GM12891 (cell line): ENCODE measurements at regions not wholly inside any gene's neighbourhood (a gene's known extent, or its start where the extent isn't known, plus 50 kb on each side); places are given as distances from the start of the nearest gene placed in this dataset.

Experiments
- PAX5 ChIP-seq: IDR thresholded peaks from 2 replicates; pipeline ENCODE4 v1.6.1; 2011; ENCODE audit warnings: low read length, moderate library complexity, mild to moderate bottlenecking; ENCODE audit not compliant: insufficient read depth, severe bottlenecking
- POLR2A ChIP-seq: IDR thresholded peaks from 2 replicates; pipeline ENCODE4 v1.6.1; 2011; ENCODE audit warnings: low read depth, low read length, control low read depth
- POLR2AphosphoS5 ChIP-seq: IDR thresholded peaks from 2 replicates; pipeline ENCODE4 v1.6.1; 2011; ENCODE audit warnings: low read depth, low read length, control low read depth
- POU2F2 ChIP-seq: IDR thresholded peaks from 2 replicates; pipeline ENCODE4 v1.6.1; 2011; ENCODE audit warnings: low read depth, mild to moderate bottlenecking, control low read depth, low read length, moderate library complexity
- SPI1 ChIP-seq: IDR thresholded peaks from 2 replicates; pipeline ENCODE4 v1.6.1; 2011; ENCODE audit warnings: low read depth, low read length, control low read depth
- TAF1 ChIP-seq: IDR thresholded peaks from 2 replicates; pipeline ENCODE4 v1.6.1; 2011; ENCODE audit warnings: low read depth, low read length, control low read depth

DNA sequence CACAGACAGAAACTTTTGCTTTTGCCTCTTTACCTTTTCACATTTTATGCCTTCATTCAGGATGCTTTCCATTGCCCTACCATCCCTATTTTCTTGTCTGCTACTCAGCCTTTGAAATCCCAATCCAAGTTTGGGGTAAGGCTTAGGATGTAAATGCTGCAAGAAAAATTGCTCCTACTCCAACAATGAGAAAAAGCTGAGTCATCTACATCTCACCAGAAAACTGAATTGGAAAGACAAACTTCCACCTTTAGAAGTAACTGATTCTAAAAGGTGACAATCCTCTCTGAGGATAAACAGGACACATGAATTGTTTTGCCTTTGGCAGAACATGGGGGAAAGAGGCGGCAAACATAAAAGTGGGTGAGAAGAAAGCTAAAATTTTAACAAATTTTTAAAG lies 295.6 kb downstream of the NR2F1-AS1 start:
- TF ChIP-seq POLR2AphosphoS5 = no peak
- TF ChIP-seq TAF1 = no peak
- no peak for TF ChIP-seq POLR2A
- no peak for TF ChIP-seq POU2F2
- TF ChIP-seq SPI1 = no peak
- no peak for TF ChIP-seq PAX5
